Calu3 (cell line): ENCODE measurements at regions not wholly inside any gene's neighbourhood (a gene's known extent, or its start where the extent isn't known, plus 50 kb on each side); places are given as distances from the start of the nearest gene placed in this dataset.

Source experiments
- BruUV-seq: library from RNA; stranded (reverse); fragments of 400-500 nt; replicated peaks from 2 replicates; lab custom pipeline; 2021; lab: Mats Ljungman, UMichigan
- CTCF ChIA-PET: fragments of 300-600 bp; sonication (Branson Sonifier 250); formaldehyde crosslinking; loops from one replicate; lab custom pipeline; 2022; ENCODE audit warnings: antibody characterized with exemption; lab: Charles Lee
- DNase-seq: peaks from one replicate; pipeline ENCODE4 v3.0.0; 2022
- H3K27ac Mint-ChIP-seq: one replicate; pipeline ENCODE4 v1.8.0; 2022; ENCODE audit warnings: mixed read lengths; ENCODE audit not compliant: unreplicated experiment
- H3K27me3 Mint-ChIP-seq: one replicate; pipeline ENCODE4 v1.8.0; 2022; ENCODE audit warnings: mixed read lengths; ENCODE audit not compliant: unreplicated experiment
- H3K36me3 Mint-ChIP-seq: one replicate; pipeline ENCODE4 v1.8.0; 2022; ENCODE audit warnings: mild to moderate bottlenecking, moderate library complexity, mixed read lengths; ENCODE audit not compliant: insufficient read depth, unreplicated experiment
- H3K4me1 Mint-ChIP-seq: one replicate; pipeline ENCODE4 v1.8.0; 2022; ENCODE audit warnings: mild to moderate bottlenecking, low read depth, mixed read lengths; ENCODE audit not compliant: unreplicated experiment
- H3K4me3 Mint-ChIP-seq: one replicate; pipeline ENCODE4 v1.8.0; 2022; ENCODE audit warnings: mild to moderate bottlenecking, low read depth, moderate library complexity, mixed read lengths; ENCODE audit not compliant: unreplicated experiment
- H3K9me3 Mint-ChIP-seq: one replicate; pipeline ENCODE4 v1.8.0; 2022; ENCODE audit warnings: low read depth, mixed read lengths; ENCODE audit not compliant: unreplicated experiment
- CTCF ChIP-seq: fragments of 200-600 bp; IDR thresholded peaks from one replicate; pipeline ENCODE4 v1.8.0; 2022; ENCODE audit warnings: antibody characterized with exemption; ENCODE audit not compliant: unreplicated experiment
- intact Hi-C: fragments of 100-400 bp; cut with micrococcal nuclease; formaldehyde crosslinking; loops from one replicate; pipeline ENCODE4 v1.10.0; 2022; ENCODE audit not compliant: unreplicated experiment

GRCh38 chrX:22429704-22430103 is 157.0 kb downstream of the CBLL2 start:
- intact Hi-C loops = no loop called here
- TF ChIP-seq CTCF = no peak
- H3K9me3 Mint-ChIP-seq = peaks cover 4% of the 10 kb centered on the region
- no TSS peak for BruUV-seq
- no peak for DNase-seq
- CTCF ChIA-PET = no interaction called here
- H3K27me3 Mint-ChIP-seq = no peaks in the 10 kb centered on the region
- H3K27ac Mint-ChIP-seq = no peak overlapping the region
- no peak overlapping the region for H3K4me3 Mint-ChIP-seq
- H3K4me1 Mint-ChIP-seq = no peaks in the 10 kb centered on the region
- H3K36me3 Mint-ChIP-seq = no peaks in the 10 kb centered on the region

GRCh38 chrX:22430701-22431100 is 158.0 kb downstream of the CBLL2 start:
- Mint-ChIP-seq H3K27me3 (no peaks in the 10 kb centered on the region), H3K4me3 (no peak overlapping the region), H3K4me1 (no peaks in the 10 kb centered on the region), H3K27ac (no peak overlapping the region), H3K9me3 (peaks cover 4% of the 10 kb centered on the region), H3K36me3 (no peaks in the 10 kb centered on the region)
- CTCF ChIA-PET = interaction anchor here (0.7 kb wide), 2 partner anchors 983 to 1397 kb away, joined by 4 to 5 read pairs; no protein-coding TSS in a partner anchor
- TF ChIP-seq CTCF = no peak
- intact Hi-C loops = no loop called here
- DNase-seq = no peak
- no TSS peak for BruUV-seq

- Mint-ChIP-seq H3K4me3 (no peak overlapping the region), H3K9me3 (peaks cover 2% of the 10 kb centered on the region), H3K4me1 (no peaks in the 10 kb centered on the region), H3K36me3 (no peaks in the 10 kb centered on the region), H3K27ac (no peak overlapping the region), H3K27me3 (no peaks in the 10 kb centered on the region)
- CTCF ChIA-PET = no interaction called here
- DNase-seq = no peak
- TF ChIP-seq CTCF = no peak
- intact Hi-C loops = no loop called here
- no TSS peak for BruUV-seq
Observed at GRCh38 chrX:22433292-22434070, 160.8 kb downstream of the CBLL2 start.

- H3K4me3 Mint-ChIP-seq = no peak overlapping the region
- no peaks in the 10 kb centered on the region for H3K4me1 Mint-ChIP-seq
- H3K9me3 Mint-ChIP-seq = no peaks in the 10 kb centered on the region
- H3K27me3 Mint-ChIP-seq = no peaks in the 10 kb centered on the region
- no peak for TF ChIP-seq CTCF
- CTCF ChIA-PET = no interaction called here
- H3K27ac Mint-ChIP-seq = no peak overlapping the region
- BruUV-seq = no TSS peak
- intact Hi-C loops = no loop called here
- no peaks in the 10 kb centered on the region for H3K36me3 Mint-ChIP-seq
- no peak for DNase-seq
Observed at GRCh38 chrX:22445880-22446279, 173.2 kb downstream of the CBLL2 start.
